Endometrial microvascular endothelial cells (primary cell): ENCODE measurements at regions not wholly inside any gene's neighbourhood (a gene's known extent, or its start where the extent isn't known, plus 50 kb on each side); places are given as distances from the start of the nearest gene placed in this dataset.

Experiments used
- in situ Hi-C: cut with HindIII; loops from 2 replicates; pipeline ENCODE4 v1.10.0; 2017; ENCODE audit warnings: low sequenced_read_pairs, low pct_unique_long_range_greater_than_20kb; ENCODE audit errors: inconsistent ontology term

DNA sequence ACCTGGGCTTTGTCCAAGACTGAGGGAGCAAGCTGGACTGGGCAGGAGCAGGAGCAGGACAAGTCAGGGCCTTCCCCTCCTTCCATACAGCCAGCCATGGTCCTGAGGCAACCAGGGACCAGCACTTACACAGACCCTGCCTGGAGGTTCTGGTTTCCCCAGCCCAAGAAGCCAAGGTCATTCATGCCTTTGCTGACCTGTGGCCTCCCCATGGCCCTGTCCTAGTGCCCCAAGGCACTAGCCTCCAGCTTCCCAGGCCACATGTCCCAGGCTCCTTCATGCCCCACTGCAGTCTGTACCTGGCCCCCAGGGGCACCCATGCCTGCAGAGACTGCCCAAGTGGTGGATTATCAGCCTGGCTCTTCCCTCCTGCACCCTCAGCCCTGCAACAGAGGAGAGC lies 243.9 kb downstream of the TOMM20 start:
- in situ Hi-C loops: no loop called here

DNA sequence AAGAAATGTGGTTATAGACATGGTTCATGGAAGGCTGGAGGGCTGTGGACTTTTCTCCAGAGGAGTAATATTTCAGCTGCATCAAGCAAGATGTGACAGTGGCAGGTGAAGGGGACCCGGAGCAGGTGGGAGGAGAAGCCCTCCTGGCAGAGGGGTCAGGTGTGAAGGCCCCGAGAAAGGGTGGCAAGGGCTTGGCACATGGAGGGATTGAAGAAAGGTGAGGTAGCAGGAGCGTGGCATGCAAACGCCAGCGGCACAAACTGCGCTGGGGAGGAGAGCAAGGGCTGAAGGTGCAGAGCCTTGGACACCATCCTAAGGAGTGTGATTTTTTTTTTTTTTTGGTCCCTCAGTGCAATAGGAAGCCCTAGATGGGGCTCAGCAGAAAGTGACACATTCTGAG lies 244.6 kb downstream of the TOMM20 start:
- in situ Hi-C loops: no loop called here

DNA sequence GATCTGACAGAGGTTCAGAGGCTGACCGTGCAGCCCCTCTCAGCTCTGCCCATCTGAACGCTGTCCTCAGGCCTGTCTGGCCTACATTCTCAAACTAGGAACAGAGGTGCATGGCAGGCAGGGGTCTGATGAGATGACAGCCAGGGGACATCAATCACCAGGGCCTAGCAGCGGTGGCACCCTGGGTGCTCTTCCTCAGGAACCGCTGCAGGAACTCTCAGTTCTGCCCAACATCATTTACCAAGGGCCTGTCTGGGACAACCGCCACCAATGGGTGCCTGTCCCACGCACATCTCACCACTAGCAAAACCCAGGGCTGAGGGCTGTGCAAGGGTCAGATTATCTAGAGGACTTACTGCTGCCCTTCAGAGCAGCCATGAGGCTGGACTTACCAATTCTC lies 245.7 kb downstream of the TOMM20 start:
- in situ Hi-C loops: no loop called here

DNA sequence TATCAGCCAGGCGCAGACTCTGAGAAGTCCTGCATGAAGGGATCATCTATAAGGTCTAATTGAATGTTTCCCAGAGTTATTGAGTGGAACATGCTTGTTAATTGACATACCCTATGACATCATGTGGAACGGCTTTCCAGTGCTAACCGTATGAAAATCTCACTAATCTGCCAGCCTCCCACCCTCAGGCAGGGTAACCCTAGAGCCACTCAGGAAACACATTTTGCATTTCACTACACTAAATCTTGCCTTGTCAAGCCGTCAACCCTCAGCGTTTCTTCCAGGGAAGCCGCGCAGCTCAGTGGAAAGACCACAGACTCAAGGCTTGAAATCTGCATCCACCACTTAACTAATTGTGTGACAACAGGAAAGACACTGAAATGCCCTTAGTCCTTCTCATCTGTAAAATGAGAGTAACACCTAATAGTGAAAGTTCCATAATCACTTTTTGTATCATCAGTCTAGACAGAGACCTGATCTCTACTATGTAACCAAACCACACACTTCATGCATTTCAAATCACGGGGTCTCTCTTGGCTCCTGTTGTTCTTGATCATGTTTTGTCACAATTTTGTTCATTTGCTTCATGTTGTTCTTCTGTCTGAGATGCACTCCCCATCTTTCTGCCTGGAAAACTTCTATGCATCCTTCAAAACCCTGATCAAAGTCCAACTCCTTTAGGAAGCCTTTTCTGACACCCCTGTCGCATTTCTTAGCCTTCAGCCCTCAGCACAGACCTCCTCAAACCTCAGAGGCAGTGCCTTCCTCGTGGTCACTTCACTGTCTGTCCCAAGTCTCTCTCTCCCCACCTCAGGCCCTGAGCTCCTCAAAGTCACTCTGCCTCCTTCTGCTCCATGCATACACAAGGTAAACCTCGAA lies 246.5 kb downstream of the TOMM20 start:
- in situ Hi-C loops: no loop called here

DNA sequence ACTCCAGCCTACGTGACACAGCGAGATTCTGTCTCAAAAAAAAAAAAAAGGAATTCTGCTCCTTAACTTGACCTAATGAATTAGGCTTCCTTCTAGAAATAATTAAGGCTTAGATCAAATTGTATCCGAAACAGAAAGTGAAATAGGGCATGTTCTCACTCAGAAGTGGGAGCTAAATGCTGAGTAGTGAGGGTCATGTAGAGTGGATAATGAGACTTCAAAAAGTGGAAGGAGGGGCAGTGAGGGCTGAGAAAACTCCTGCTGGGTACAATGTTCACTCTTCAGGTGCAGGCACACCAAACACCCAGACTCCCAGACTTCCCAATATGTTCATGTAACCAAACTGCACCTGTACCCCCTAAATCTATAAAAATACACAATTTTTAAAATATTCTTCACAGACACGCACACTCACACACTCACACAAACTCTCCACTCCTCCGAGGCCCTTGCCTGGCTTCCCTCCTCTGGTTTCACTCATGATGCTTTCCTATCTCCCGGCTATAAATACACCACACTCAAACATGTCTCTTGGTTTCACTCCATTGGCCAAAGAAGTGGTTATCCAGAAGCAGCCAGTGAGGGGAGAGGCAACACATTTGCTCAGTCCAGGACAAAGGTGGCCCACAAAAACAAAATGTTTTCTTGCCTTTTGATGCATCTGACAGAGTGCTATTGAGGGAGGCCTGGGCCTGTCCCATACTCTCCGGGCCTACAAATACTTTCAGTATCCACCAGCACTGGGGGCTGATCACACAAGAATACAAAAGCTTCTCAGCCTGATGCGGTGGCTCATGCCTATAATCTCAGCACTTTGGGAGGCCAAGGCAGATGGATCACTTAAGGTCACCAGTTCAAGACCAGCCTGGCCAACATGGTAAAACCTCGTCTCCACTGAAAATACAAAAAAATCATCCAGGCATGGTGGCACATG lies 249.2 kb downstream of the TOMM20 start:
- in situ Hi-C loops: no loop called here

DNA sequence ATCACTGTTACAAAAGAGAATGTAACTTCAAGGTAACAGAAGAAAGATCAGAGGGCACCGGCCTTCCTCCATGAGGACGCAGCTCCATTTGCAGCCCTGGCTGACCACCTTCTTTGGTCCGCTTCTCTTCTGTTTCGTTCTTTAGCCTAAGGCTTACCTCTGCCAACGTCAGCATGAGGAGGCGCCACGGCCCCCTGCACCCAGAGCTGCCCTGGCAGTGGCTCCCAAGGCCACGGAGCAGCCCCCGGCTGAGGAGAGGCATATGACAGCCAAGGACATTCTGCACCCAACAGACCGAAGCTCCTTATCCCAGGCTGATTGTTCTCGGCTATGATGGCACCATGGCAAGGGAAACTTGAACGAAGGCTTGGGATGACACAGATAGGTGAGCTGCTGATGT lies 250.3 kb downstream of the TOMM20 start:
- in situ Hi-C loops: no loop called here

DNA sequence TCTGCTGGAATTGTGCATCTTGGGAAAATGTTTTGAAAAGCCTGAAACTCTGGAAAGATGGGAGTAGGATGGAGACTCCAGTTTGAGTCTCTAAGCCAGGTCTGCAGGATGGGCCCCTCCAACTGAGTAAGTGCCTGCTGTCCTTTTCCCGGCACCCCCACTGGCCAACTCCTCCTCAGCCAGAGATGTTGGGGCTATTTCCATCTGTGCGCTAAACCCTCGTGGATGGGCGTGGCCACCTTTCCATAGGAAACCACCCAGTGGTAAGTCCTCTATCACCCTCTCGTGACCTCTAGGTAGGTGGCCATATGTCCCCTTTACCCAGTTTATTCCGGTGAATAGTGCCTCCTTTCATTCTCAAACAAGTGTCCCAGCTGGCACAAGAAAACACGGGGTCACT lies 250.9 kb downstream of the TOMM20 start:
- in situ Hi-C loops: no loop called here

DNA sequence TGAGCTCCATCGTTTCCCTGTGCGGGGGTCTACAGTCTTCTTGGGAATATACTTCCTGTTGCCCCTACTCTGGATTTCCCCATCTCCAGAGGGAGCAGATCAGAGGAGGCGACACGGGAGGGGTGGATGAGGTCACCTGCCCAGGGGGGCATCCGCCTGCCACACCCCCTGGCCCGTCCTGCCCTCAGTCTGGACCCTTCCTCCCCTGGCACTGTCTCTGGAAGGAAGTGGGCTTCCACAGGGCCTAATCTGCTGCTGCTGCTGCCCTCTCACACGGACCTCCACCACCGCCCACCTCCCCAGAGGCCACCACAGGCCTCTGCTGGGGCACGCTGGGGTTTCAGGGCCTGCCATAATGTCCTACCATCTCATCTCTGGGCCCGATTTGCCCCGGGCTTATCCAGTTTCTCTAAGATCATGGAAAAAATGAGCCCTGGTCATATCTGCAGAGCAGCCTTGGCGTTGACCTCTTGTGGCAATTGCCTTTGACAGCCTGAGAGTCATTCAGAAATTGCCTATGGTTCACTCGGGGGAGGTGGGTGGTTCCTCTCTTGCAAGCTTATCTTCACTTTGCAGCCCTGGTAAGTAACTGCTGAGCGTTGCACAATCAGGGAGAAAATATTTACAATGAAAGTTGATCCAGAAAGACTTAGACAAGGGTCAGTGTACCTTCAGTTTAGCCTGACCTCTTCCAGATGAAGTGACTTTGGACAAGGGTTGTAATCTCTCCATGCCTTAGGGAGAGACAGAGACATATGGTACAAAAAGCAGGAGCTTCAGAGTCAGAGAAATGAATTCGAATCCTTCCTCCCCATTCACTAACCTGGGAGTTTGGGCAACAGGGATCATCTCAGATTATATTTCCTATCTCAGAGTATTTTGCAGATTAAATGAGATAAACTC lies 252.4 kb downstream of the TOMM20 start:
- in situ Hi-C loops: no loop called here

DNA sequence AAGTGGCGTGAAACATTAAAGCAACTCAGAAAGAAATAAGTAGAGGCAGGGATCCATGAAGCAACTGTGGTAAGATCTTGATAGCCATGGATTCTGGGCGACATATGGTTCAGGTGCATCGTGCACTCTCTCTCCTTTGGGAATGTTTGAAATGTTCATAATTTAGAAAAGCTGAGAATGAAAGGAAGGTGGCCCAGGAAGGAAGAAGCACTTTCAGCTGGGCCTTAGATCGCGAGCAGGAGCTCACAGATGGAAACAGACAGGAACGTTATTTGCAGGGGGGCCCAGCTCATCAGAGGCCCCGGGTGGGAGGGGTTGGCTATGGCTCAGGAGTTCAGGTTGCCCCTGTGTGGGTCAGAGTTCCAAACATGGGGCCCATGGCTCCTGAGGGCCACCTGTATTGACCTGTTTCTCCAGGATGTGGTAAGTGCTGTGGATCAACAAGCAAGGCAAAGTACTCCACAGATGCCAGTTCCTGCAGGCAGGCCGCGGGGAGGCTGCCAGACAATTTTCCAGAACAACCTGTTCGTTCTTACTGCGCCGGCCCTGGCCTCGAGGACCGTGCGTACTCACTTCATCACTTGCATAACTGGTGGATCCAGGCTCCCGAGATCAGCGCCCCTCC lies 253.2 kb downstream of the TOMM20 start:
- in situ Hi-C loops: no loop called here

DNA sequence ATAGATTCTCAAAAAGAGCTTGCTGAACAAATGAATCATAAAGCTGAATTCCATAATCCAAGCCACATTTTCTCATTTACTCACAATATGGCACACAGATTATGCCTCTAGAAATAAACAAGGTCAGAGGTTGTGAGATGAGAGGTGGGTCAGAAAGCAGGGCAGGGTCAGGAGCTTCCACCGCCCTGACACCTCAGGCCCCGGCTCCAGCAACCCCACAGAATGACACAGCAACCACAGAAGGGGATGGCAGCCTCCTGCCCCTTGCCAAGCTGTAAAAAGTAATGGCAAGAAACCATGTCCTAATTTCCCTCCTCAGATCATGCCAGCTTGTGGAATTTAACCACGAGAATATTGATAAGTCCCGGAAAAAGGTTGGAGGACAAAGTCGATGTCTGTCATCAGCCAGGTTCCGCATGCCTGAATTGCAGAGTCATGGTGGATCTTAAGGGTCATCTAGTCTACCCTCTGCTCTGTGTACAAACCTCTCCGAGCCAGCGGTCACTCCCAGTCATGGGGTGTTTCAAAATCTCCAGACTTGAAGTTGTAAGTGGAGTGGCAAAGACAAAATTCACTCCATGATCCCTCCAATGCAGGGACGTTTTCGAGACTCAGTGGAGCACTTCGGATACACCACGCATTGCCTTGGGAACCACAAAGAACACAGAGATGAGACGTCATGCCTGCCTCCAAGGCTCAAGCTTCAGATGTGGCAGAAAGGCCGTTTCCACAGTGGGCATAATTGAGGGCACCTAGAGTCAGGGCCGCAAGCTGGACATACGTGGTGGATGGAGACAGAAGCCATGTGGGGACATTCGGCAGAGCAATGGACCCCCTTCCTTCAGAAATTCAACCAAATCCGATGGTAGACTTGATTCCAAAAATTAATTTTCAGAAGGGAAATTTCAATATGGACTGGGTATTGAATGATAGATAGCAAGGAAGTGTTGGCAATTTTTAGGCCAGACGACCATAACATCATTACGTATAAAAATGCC lies 254.0 kb downstream of the TOMM20 start:
- in situ Hi-C loops: no loop called here

DNA sequence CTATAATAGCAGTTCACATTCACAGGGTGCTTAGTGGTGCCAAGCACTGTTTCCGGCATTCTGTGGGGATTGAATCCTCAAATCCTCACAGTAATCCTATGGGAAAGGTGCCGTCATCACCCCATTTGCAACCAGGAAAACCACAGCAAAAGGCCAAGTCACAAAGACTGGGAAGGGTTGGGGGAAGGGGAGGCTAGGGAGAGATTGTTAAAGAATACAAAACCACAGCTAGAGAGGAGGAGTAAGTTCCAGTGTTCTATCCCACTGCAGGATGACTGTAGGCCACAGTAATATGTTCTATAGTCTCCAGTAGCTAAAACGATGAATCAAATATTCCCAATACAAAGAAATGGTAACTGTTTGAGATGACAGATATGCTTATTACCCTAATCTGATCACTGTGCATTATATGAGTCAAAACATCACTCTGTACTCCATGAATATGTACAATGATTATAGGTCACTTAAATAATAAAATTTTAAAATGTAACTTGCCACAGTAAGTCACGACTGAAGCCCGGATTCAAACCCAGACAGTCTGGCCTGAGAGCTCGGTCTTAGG lies 256.8 kb downstream of the TOMM20 start:
- in situ Hi-C loops: no loop called here

DNA sequence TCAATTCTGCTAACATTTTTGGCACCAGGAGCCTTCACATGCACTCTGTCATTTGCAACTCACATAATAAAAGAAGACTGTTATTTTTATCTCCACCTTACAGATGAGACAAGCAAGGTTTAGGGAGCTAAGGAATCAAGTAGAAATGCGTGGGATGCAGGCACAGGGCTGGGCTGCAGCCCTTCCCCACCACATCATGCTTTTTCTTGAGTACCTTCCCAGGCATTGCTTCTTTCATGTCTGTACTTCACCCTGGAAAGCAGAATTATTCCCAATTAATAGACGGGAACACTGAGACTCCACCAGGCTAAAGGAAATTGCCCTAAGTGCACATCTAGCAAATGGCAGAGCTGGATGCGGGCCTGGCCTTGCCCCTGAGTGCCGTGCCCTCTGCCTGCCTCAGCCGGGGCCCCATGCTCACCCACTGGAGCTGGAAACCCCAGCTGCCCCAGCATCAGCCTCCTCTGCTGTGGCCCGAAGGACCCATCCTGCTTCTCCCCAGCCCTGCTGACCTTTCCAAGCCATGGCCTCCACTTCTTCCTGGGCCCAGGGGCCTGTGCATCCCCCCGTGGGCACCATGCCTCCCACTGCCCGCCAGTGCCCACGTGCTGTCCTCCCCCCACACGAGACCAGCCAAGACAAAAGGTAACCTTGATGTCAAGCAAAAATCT lies 257.5 kb downstream of the TOMM20 start:
- in situ Hi-C loops: no loop called here

DNA sequence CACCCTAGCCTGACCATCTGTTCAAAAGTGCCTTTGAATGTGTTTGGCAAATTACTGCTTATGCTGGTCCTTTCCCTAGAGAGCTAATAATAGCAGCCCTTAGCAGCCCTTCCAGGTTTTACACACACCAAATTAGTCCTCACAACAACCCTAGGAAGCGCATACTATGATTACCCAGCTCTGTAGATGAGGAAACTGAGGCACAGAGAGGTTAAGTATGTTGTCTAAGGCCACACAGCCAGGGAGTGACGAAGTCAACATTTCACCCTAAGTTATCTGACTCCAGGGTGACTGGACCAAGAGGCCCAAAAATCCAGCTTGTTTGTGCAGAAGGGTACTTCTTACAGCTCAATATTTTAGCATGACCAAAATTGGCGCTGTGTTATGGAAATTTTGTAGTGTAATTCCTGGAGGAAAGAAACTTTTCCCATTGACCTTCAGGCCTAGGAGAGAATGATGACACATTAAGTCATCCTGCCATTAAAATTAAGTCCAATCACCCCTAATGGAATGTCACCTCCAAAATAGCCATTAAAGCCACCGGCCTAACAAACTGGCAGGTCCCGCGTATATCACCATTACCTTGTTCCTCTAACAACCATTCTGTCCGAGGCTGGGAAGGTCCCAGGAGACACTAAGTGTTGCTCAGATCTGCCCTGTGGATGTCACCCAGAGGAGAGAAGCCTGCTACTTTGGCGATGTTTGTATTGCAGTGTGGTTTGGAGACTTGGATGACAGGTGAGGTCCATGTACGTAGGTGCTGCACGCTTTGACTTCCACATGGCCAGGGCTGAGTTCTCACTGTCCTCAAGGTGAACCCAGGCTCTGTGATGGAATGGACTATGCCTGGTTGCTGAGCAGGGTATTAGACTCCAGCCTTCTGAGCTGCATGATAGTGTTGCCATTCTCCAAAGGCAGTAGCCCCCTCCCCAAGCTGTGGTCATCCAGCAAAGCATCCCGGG lies 258.3 kb downstream of the TOMM20 start:
- in situ Hi-C loops: no loop called here

DNA sequence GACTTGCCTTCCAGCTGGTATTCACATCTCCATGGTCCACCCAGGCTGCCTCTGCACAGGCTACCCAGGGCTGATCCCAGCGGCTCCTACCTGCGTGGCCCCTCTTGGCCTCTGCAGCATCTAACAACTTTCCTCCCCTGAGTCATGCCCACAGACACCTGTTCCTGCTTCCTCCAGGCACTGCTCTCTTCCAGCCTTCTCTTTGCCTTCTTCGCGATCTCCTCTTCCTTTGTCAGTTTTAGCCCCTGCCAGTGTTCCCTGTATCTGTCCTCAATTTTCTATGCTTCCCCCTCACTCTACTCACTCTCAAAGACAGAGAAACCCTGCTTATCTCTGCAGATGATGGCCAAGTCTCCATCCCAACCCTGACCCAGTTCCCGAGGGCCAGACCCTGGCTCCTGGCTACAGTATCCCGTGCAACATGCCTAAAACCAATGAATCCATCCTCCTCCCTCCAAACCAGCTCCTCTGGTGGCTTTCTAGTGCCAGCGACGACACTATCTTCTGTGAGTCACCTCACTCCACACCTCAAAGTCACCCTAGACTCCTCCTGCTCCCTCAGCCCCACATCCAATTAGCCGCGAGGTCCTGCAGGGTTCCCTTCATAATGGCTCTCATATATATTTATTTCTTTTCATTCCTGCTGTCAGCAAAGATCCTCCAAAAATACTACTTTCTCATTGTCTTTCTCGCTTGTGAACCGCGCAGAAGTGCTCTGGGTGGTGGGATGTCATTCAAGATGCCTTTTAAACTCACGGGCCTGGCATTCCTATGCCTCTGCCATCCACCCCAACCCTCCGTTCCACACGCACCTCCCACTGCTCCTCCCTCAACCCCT lies 259.2 kb downstream of the TOMM20 start:
- in situ Hi-C loops: no loop called here
